ENCODE measurements at regions not wholly inside any gene's neighbourhood (a gene's known extent, or its start where the extent isn't known, plus 50 kb on each side); places are given as distances from the start of the nearest gene placed in this dataset.

DNA sequence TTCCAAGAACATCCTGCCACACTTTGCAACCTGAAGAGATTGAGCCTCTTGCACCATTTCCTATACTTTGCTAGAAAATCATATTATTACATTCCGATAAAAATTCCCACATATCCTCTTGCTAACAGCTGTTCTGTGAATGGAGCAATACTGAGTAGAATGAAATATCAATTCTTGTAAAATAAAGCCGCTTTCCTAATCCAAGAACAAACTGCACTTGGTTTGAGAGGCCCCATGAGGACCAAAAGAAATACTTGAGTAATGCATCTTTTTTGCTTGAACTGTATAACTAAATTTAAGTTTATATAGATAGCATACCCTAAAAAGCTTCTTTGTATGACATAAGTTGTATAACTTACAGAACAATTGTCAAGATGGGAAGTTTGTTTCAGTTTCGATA lies 632.4 kb upstream of the SLC8A1 start:
- no peak for DNase-seq

- no peak for DNase-seq
Measured at GRCh38 chr2:41087946-41088345, 636.1 kb upstream of the SLC8A1 start.

DNA sequence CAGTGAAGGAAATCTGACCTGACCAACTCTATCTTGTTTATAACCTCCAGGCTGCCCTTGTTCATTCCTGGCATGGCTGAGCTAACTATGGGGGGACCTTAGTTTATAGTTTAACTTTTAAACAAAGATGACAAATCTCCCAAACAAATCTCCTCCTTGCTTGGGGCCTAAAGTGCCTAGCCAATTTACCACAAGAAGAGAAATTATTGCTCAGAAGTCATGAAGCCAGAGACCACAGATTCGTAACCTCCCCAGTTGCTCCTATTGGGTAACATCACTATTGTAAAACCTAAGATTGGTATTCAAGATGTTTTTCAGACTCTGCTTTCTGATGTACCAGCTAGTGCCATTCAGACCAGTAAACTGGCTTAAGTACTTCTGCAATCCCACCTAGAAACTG lies 649.4 kb upstream of the SLC8A1 start:
- DNase-seq: no peak

- no peak for DNase-seq
Measured at GRCh38 chr2:41109744-41110143, 657.9 kb upstream of the SLC8A1 start.

- DNase-seq: no peak
Measured at GRCh38 chr2:41111836-41112627, 660.1 kb upstream of the SLC8A1 start.

DNA sequence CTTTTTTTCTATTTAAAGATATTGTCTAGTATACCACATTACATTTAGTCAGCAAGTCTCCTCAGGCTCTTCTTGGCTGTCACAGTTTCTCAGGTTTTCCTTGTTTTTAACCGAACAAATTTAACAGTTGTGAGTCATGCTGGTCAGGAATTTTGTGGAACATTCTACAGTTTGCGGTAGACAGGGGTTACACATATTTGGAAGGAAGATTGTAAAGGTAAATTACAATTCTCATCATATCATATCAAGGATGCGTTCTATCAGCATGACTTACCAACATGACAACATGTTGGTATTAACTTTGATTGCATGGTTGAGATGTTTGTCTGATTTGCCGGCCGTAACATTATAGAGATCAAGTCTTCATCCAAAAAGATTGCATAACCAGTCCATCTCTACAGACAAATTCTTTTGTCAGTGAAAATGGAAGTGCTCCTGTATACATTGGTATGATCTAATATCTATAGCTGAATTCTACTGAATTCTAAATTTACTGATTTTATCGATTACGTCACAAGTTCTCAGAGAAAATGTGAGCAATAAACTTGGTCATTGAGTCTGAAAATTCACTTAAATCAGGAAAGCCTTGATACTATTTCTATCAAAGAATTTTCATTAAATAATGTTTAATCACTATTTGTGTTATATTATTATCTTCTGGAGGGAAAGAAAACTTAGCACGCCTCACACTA lies 664.4 kb upstream of the SLC8A1 start:
- no peak for DNase-seq

DNA sequence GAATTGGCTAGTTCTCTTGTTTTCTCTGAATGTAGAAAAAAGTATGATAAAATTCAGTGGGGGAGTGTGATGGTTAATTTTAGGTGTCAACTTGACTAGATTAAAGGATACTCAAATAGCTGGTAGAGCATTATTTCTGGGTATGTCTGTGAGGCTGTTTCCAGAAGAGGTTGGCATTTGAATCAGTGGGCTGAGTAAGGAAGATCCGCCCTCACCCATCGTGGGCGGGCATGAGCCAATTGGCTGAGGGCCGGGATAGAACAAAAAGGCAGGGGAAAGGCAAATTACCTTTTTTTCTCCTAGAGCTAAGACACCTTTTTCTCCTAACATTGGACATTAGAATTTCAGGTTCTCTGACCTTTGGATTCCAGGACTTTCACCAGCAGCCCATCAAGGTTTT lies 667.6 kb upstream of the SLC8A1 start:
- no peak for DNase-seq

- DNase-seq: no peak
Measured at GRCh38 chr2:41123341-41123740, 671.5 kb upstream of the SLC8A1 start.

GRCh38 chr2:41127351-41127750 lies 675.5 kb upstream of the SLC8A1 start:
- DNase-seq: peak; percentile 21

GRCh38 chr2:41129988-41130387 lies 678.1 kb upstream of the SLC8A1 start:
- no peak for DNase-seq

- no peak for DNase-seq
Measured at GRCh38 chr2:41137031-41137430, 685.1 kb upstream of the SLC8A1 start.

DNA sequence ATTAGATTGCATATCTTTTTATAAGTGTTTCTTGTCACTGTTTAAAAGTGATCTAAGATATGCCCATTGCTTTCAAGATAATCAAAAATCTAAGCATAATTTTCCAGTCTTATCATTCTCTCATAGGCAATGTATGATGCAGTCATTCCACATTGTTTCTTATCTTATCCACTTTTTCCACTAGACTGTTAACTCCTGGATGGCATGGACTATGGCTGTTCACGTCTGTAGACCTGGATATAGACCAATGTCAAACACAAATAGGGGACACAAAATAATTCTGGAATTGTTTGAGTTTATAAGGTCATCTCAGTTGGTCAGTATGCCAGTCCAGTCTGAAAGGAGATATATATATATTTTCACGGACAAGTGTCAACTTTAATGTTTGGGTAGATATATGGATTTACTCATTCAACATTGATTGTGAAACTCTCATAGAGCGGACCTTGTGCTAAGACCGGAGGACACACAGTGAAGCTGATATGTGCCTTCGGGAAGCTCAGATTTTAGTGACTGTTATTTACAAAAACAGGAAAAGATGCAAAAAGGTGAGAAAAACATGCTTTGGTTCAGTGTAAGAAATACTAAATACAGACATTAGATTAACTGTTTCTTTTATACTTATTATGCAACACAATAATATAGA lies 689.4 kb upstream of the SLC8A1 start:
- no peak for DNase-seq

DNA sequence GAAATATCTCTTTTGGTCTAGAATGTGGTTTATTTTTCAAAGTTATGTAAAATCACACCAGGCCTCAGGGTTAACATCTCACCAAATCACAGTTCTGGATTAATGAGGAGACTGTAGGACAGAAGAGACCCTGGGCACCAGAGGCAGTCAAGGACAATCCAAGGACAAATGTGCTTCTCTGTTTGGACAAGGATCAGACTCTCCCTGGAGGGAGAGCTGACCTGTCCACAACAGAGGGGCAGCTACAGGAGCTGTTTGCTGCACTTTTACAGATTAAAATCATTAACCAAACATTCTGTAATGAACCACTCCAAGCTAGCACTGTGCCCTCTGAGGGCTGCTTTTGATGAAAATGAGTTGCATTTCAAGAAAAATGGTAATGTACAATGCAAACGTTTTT lies 690.6 kb upstream of the SLC8A1 start:
- DNase-seq: no peak

DNA sequence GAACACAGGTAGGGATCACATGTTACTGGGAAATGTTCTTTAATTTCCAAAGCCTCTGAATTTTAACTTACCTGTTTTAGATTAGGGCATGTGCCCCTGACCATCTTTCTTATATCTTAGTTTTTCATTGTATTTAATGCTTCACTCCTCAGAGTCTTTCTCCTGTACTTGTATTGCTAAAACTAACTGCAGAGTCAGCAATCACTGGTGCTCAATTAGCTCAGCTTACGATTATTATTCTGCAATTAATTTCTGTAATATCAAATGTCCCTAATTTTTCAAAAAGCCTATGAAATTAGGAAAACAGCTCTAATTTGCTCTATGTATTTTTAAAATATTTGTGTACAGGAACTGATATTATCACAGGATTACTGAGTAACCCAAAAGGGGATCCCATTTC lies 693.2 kb upstream of the SLC8A1 start:
- DNase-seq: no peak

- no peak for DNase-seq
Measured at GRCh38 chr2:41149054-41149453, 697.2 kb upstream of the SLC8A1 start.

GRCh38 chr2:41151746-41152145 lies 699.9 kb upstream of the SLC8A1 start:
- no peak for DNase-seq

- no peak for DNase-seq
Measured at GRCh38 chr2:41152318-41152717, 700.4 kb upstream of the SLC8A1 start.

- no peak for DNase-seq
Measured at GRCh38 chr2:41160439-41160838, 708.5 kb upstream of the SLC8A1 start.

DNA sequence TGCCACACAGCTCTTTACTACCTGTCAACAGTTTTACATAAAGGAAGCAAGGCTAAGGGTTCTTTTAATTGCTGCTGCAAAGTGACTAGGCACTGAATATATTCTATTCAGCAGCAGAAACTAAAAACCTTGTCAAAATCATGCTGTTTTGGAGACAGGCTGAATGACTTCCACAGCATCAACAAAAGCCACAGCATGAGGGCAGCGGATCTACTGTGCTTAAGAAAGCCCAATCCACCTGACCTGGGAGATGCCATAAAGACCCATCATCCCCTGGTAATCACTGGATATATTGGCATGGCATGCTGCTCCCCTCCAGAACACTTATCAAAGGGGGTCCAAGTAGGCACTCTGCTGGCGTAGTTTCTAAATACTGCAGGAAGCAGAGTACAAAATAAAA lies 715.1 kb upstream of the SLC8A1 start:
- DNase-seq: no peak

DNA sequence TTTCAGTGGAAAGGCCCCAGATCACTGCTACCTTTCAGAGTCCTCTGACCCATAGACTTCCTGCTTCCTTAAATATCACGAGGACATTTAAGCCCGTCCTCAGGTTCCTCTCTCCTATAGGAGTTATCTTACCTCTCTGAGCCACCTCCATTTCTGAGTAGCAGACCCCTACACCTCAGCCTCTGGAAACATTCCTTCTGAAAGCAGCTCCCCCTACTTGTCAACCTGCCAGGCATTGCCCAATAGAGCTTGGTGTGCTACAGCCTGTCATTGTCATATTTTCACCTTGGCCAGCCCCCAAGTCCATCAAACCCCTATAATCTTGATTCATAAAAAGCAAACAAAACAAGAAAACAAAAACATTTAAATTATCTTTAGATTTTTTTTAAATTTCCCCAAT lies 717.9 kb upstream of the SLC8A1 start:
- no peak for DNase-seq

- DNase-seq: no peak
Measured at GRCh38 chr2:41170589-41170988, 718.7 kb upstream of the SLC8A1 start.

DNA sequence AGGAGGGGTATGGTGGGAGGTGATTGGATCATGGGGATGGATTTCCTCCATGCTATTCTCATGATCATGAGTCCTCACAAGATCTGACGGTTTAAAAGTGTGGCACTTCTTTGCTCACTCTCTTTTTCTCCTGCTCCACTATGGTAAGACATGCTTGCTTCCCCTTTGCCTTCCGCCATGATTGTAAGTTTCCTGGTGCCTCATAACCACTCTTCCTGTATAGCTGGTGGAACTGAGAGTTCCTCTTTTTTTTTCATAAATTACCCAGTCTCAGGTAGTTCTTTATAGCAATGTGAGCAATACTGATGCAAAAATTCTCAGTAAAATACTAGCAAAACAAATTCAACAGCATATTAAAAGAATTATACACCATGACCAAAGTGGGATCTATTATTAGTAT lies 728.5 kb upstream of the SLC8A1 start:
- no peak for DNase-seq

DNA sequence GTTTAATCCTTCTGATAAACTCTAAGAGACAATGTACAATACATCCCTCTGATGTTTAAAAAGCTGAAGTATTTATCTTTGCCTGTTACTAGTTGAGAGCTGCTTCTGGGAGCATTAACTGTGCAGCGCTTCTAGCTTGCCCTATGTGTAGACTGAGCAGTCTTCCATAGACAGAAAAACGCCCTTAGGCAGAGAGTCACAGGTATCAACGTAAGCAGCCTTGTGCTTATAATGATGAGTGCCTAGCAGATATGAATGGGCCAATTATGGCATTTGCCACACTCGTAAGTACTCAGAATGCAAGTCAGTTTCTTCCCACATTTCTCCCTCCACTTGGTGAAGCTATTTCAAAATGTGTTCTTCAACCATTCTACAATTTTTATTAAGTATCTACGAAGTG lies 731.1 kb upstream of the SLC8A1 start:
- DNase-seq: no peak
